ENCODE measurements at regions not wholly inside any gene's neighbourhood (a gene's known extent, or its start where the extent isn't known, plus 50 kb on each side); places are given as distances from the start of the nearest gene placed in this dataset.

- DNase-seq (ENCODE audit: low read depth): peak; percentile 22
- H3K4me3 ChIP-seq (ENCODE audit: low read depth, low read length): no peak overlapping the region
- TF ChIP-seq MAX (IDR thresholded peaks at IDR 0.05; ENCODE audit: low read depth, low read length) (no peak), POLR2A (IDR thresholded peaks at IDR 0.05; ENCODE audit: extremely low read depth, insufficient read length) (no peak), MYC (IDR thresholded peaks at IDR 0.05; ENCODE audit: low read depth, low read length) (no peak), CTCF (IDR thresholded peaks at IDR 0.05; ENCODE audit: low read depth, low read length) (no peak)
These were observed 180.9 kb upstream of the SLC24A2 start for GRCh38 chr9:19969721-19970120.

- H3K4me3 ChIP-seq (ENCODE audit: low read depth, low read length): no peak overlapping the region
- TF ChIP-seq MYC (IDR thresholded peaks at IDR 0.05; ENCODE audit: low read depth, low read length): no peak
- TF ChIP-seq POLR2A (IDR thresholded peaks at IDR 0.05; ENCODE audit: extremely low read depth, insufficient read length): no peak
- no peak for TF ChIP-seq MAX (IDR thresholded peaks at IDR 0.05; ENCODE audit: low read depth, low read length)
- no peak for TF ChIP-seq CTCF (IDR thresholded peaks at IDR 0.05; ENCODE audit: low read depth, low read length)
- DNase-seq (ENCODE audit: low read depth): no peak
These were observed 179.1 kb upstream of the SLC24A2 start for GRCh38 chr9:19967888-19968459.

- H3K4me3 ChIP-seq (ENCODE audit: low read depth, low read length): no peak overlapping the region
- TF ChIP-seq MAX (IDR thresholded peaks at IDR 0.05; ENCODE audit: low read depth, low read length): no peak
- DNase-seq (ENCODE audit: low read depth): no peak
These were observed 178.5 kb upstream of the SLC24A2 start for GRCh38 chr9:19967216-19967887.

- TF ChIP-seq MAX (IDR thresholded peaks at IDR 0.05; ENCODE audit: low read depth, low read length) (no peak), CTCF (IDR thresholded peaks at IDR 0.05; ENCODE audit: low read depth, low read length) (no peak), MYC (IDR thresholded peaks at IDR 0.05; ENCODE audit: low read depth, low read length) (no peak), POLR2A (IDR thresholded peaks at IDR 0.05; ENCODE audit: extremely low read depth, insufficient read length) (no peak)
- no peak overlapping the region for H3K4me3 ChIP-seq (ENCODE audit: low read depth, low read length)
- no peak for DNase-seq (ENCODE audit: low read depth)
These were observed 176.5 kb upstream of the SLC24A2 start for GRCh38 chr9:19965336-19965735.

- DNase-seq (ENCODE audit: low read depth): no peak
- TF ChIP-seq CTCF (IDR thresholded peaks at IDR 0.05; ENCODE audit: low read depth, low read length) (no peak), MYC (IDR thresholded peaks at IDR 0.05; ENCODE audit: low read depth, low read length) (no peak), MAX (IDR thresholded peaks at IDR 0.05; ENCODE audit: low read depth, low read length) (no peak), POLR2A (IDR thresholded peaks at IDR 0.05; ENCODE audit: extremely low read depth, insufficient read length) (no peak)
- no peak overlapping the region for H3K4me3 ChIP-seq (ENCODE audit: low read depth, low read length)
These were observed 159.2 kb upstream of the SLC24A2 start for GRCh38 chr9:19947996-19948395.

GRCh38 chr9:19946441-19947109 is 157.7 kb upstream of the SLC24A2 start:
- peak; percentile 40 for DNase-seq (ENCODE audit: low read depth)
- no peak for TF ChIP-seq MYC (IDR thresholded peaks at IDR 0.05; ENCODE audit: low read depth, low read length)
- peak; percentile 52 for TF ChIP-seq CTCF (IDR thresholded peaks at IDR 0.05; ENCODE audit: low read depth, low read length)
- TF ChIP-seq MAX (IDR thresholded peaks at IDR 0.05; ENCODE audit: low read depth, low read length): no peak
- TF ChIP-seq POLR2A (IDR thresholded peaks at IDR 0.05; ENCODE audit: extremely low read depth, insufficient read length): no peak
- no peak overlapping the region for H3K4me3 ChIP-seq (ENCODE audit: low read depth, low read length)
